ENCODE measurements at regions not wholly inside any gene's neighbourhood (a gene's known extent, or its start where the extent isn't known, plus 50 kb on each side); places are given as distances from the start of the nearest gene placed in this dataset.
"Not testable (repeated sequence)": the region's sequence is repeated elsewhere in the genome, so short reads cannot be mapped to it uniquely, and the experiment has no call there.

DNA sequence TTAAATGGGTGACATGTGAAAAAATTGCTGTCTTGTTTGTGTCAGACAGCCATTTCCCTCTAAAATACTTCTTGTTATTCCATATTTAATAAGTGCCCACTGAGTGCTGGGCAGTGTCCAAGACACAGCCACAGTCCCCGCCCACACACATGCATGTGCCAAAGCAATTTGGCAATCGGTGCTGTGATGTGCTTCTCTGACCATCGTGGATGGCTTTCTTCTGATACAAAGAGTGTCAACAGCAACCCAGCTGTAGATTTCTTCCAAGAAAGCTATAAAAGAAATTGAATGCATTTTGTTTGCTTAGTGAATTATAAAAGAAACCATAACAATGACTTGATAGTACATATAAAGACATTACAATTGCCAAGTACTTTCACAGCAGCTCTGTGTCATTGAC, 140.5 kb upstream of the ATXN1 start:
- TF ChIP-seq, protein P1, sequence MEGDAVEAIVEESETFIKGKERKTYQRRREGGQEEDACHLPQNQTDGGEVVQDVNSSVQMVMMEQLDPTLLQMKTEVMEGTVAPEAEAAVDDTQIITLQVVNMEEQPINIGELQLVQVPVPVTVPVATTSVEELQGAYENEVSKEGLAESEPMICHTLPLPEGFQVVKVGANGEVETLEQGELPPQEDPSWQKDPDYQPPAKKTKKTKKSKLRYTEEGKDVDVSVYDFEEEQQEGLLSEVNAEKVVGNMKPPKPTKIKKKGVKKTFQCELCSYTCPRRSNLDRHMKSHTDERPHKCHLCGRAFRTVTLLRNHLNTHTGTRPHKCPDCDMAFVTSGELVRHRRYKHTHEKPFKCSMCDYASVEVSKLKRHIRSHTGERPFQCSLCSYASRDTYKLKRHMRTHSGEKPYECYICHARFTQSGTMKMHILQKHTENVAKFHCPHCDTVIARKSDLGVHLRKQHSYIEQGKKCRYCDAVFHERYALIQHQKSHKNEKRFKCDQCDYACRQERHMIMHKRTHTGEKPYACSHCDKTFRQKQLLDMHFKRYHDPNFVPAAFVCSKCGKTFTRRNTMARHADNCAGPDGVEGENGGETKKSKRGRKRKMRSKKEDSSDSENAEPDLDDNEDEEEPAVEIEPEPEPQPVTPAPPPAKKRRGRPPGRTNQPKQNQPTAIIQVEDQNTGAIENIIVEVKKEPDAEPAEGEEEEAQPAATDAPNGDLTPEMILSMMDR (IDR thresholded peaks at IDR 0.05), result no peak
- H3K4me3 ChIP-seq, result no peak overlapping the region
- H3K27ac ChIP-seq, result no peak overlapping the region
- DNase-seq (ENCODE audit: low spot score), result no peak

DNA sequence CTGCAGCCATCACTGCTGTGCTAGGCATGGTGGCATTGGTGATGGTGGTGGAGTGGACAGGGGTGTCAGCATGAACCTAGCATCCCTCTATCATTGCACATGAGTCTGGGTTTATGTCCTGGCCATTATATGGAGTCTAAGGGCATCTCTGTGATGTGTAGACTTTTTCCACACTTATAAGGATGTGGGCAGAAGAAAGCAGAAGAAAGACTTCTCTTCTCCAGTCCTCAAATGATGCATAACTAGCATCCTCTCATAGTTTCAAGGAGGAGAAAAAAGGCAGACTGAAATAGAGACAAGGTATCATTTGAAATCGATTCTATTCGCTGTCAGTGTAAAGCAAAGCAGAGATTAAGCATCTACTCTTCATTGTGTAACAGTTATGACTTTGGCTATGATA, 140.0 kb upstream of the ATXN1 start:
- DNase-seq (ENCODE audit: low spot score), result no peak
- TF ChIP-seq, protein P1 (IDR thresholded peaks at IDR 0.05), result no peak
- H3K4me3 ChIP-seq, result no peak overlapping the region
- H3K27ac ChIP-seq, result no peak overlapping the region

DNA sequence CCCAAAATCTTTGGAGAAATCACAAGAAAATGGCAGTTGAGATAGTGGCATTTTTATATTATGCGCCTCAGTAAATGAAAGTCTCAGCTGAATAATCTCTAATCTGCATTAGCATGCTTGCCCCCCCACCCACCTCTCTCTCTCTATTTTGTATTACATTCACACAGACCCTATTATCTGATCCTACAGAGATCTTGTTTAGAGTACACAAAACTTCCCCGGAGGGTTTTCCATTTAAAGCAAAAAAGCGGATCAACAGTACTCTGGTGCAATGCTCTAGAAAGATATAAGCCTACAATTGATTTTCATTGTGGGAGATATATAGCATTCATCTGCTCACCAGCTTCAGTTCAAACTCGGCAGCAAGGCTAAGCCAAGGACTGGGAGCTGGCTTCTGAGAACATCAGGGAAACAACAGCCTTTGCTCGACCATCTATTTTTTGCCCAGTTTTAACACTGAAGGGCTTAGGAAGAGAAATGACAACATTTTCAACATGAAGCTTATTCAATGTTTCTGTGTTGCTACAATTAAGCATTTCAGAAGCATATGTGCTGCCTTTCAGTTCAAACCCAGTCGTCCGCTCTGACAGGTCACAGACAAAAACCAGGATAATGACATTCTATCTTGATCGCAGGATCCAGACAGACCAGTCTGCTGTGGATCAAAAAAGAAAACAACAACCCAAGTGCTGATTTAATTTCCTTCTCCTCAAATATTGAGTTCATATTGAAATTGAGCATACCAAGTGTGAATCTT, 137.6 kb upstream of the ATXN1 start:
- TF ChIP-seq, protein P1 (IDR thresholded peaks at IDR 0.05), result no peak
- Histone ChIP-seq H3K27ac (no peak overlapping the region), H3K4me3 (no peak overlapping the region)
- no peak for DNase-seq (ENCODE audit: low spot score)

DNA sequence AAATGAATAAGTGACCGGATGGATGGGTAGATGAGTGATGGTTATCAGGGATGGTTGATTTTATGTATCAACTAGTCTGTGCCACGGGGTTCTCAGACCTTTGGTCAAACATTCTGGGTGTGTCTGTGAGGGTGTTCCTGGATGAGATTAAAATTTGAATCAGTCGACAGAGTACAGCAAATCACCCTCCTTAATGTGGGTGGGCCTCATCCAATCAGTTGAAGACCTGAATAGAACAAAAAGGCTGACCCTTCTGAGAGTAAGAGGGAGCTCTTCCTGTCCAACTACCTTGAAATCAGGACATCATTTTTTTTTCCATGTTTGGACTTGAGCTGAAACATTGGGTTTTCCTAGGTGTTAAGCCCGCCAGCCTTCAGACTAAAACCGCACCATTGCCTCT, 136.4 kb upstream of the ATXN1 start:
- TF ChIP-seq, protein P1 (IDR thresholded peaks at IDR 0.05), result no peak
- DNase-seq (ENCODE audit: low spot score), result no peak
- H3K4me3 ChIP-seq, result no peak overlapping the region
- no peak overlapping the region for H3K27ac ChIP-seq

DNA sequence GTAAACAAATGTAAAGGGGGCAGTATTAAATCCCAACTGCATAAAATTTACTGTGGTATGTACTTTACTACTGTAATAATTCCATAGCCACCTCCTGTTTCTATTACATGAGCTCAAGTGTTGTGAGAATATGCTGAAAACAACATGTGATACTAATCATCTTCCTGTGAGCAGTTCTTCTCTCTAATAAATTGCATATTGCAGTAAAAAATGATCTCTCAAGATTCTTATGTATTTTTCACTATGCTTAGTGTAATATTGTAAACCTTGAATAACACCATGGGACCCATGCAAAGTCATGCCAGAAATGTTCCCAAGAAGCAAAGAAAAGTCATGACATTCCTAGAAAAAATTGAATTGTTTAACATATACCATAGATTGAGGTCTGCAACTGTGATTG, 133.0 kb upstream of the ATXN1 start:
- Histone ChIP-seq H3K27ac (no peak overlapping the region), H3K4me3 (no peak overlapping the region)
- DNase-seq (ENCODE audit: low spot score), result no peak
- TF ChIP-seq, protein P1 (IDR thresholded peaks at IDR 0.05), result no peak

DNA sequence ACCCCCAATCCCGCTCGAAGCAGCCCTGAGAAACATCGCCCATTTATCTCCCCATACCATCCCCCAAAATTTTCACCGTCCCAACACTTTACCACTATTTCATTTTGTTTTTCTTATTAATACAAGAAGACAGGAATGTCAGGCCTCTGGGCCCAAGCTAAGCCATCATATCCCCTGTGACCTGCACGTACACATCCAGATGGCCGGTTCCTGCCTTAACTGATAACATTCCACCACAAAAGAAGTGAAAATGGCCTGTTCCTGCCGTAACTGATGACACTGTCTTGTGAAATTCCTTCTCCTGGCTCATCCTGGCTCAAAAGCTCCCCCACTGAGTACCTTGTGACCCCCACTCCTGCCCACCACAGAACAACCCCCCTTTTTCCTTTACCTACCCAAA, 129.8 kb upstream of the ATXN1 start:
- DNase-seq (ENCODE audit: low spot score); H3K27ac ChIP-seq; H3K4me3 ChIP-seq: not testable (repeated sequence)

DNA sequence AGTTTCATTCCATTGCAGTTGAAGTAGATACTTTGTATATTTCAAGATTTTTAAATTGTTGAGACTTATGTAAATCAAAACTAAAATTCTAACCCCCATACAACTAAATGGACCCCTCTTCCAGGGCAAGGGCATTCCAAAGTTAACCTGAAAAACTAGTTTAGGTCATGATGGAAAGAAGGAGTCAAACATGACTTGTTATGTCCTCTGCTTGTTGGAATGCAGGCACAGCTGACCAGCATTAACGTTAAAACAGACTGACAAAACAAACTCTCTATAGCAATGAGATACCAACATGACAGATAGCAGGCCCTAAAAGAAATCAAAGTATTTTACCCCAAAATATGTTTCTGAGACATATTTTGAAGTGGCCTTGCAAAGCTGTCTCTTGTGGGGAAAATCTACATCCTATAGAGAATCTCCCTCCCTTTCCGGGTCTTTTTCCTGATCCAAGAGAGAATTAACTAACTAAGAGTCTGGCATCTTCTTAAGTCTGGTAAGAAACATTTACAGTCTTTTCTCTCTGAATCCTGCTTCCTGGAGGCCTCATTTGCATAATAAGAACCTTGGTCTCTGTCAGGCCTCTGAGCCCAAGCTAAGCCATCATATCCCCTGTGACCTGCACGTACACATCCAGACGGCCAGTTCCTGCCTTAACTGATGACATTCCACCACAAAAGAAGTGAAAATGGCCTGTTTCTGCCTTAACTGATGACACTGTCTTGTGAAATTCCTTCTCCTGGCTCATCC, 124.3 kb upstream of the ATXN1 start:
- DNase-seq (ENCODE audit: low spot score), result no peak
- TF ChIP-seq, protein P1 (IDR thresholded peaks at IDR 0.05), result no peak
- Histone ChIP-seq H3K27ac (no peak overlapping the region), H3K4me3 (no peak overlapping the region)
